Endothelial cell (in vitro differentiated cells): ENCODE measurements at regions not wholly inside any gene's neighbourhood (a gene's known extent, or its start where the extent isn't known, plus 50 kb on each side); places are given as distances from the start of the nearest gene placed in this dataset.

Source experiments
- DNase-seq: peaks from one replicate; pipeline ENCODE4 v3.0.0; 2021; ENCODE audit warnings: low spot score
- H3K27ac Mint-ChIP-seq: one replicate; pipeline ENCODE4 v1.8.0; 2021; ENCODE audit warnings: mixed read lengths, inconsistent platforms; ENCODE audit not compliant: unreplicated experiment
- H3K27me3 Mint-ChIP-seq: one replicate; pipeline ENCODE4 v1.8.0; 2021; ENCODE audit warnings: mild to moderate bottlenecking, moderate library complexity, mixed read lengths, inconsistent platforms; ENCODE audit not compliant: unreplicated experiment
- H3K36me3 Mint-ChIP-seq: one replicate; pipeline ENCODE4 v1.8.0; 2021; ENCODE audit warnings: mild to moderate bottlenecking, low read depth, mixed read lengths, inconsistent platforms; ENCODE audit not compliant: unreplicated experiment
- H3K4me1 Mint-ChIP-seq: one replicate; pipeline ENCODE4 v1.8.0; 2021; ENCODE audit warnings: mild to moderate bottlenecking, mixed read lengths, inconsistent platforms; ENCODE audit not compliant: unreplicated experiment
- H3K4me3 Mint-ChIP-seq: one replicate; pipeline ENCODE4 v1.8.0; 2021; ENCODE audit warnings: mild to moderate bottlenecking, mixed read lengths, inconsistent platforms; ENCODE audit not compliant: unreplicated experiment
- H3K9me3 Mint-ChIP-seq: one replicate; pipeline ENCODE4 v1.8.0; 2021; ENCODE audit warnings: mixed read lengths, inconsistent platforms; ENCODE audit not compliant: unreplicated experiment
- TF ChIP-seq, protein P1 (sequence below): fragments of 200-600 bp; sonication (generic); IDR thresholded peaks from one replicate; pipeline ENCODE4 v1.5.0; 2021; ENCODE audit warnings: antibody characterized with exemption; ENCODE audit not compliant: unreplicated experiment

DNA sequence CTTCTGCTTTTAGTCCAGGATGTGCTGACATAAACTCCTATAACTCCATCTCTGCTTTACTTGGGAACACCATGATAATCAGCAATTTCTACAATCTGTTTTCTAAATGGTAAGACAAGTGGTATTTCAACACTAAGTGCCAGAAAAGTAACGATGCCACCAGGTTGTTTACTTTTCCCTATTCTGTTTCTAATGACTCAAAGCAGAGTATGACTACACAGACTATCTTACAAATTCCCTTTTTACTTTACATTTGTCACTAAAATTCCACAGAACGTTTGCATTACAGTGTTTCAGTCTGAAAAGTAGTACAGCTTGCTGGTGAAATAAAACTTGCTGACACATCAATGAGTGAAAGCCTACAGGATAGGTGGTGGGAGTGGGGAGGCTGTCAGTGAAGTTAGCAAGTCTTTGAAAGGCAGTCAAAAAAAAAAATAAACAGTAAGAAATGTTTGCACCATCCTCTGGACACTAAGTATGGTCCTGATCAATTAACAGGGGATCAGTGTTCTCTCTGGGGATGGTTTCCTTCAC lies 186.5 kb downstream of the LURAP1L start:
- TF ChIP-seq, protein P1, sequence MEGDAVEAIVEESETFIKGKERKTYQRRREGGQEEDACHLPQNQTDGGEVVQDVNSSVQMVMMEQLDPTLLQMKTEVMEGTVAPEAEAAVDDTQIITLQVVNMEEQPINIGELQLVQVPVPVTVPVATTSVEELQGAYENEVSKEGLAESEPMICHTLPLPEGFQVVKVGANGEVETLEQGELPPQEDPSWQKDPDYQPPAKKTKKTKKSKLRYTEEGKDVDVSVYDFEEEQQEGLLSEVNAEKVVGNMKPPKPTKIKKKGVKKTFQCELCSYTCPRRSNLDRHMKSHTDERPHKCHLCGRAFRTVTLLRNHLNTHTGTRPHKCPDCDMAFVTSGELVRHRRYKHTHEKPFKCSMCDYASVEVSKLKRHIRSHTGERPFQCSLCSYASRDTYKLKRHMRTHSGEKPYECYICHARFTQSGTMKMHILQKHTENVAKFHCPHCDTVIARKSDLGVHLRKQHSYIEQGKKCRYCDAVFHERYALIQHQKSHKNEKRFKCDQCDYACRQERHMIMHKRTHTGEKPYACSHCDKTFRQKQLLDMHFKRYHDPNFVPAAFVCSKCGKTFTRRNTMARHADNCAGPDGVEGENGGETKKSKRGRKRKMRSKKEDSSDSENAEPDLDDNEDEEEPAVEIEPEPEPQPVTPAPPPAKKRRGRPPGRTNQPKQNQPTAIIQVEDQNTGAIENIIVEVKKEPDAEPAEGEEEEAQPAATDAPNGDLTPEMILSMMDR = no peak
- peaks cover 7% of the 10 kb centered on the region for H3K9me3 Mint-ChIP-seq
- H3K27ac Mint-ChIP-seq = no peak overlapping the region
- DNase-seq = no peak
- H3K4me1 Mint-ChIP-seq = peaks cover 2% of the 10 kb centered on the region
- H3K27me3 Mint-ChIP-seq = no peaks in the 10 kb centered on the region
- no peak overlapping the region for H3K4me3 Mint-ChIP-seq
- H3K36me3 Mint-ChIP-seq = peaks cover 8% of the 10 kb centered on the region

DNA sequence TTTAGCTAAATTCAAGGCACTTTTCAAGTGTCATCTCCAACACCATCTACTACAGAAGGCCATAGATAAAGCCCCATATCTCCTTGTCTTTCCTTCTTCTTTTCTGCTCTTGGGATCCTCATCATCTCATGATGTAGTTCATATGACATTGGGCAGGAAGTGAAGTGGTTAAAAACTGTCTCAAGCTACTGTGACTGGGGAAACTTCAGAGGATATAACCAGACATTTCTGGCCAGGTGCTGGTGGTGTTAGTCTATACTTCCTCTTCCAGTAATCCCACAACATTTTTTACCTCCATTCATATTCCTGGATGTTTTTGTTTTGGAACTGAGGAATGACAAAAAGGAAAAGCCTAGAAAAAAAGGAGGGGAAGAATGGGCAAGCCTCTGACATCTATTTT lies 188.7 kb downstream of the LURAP1L start:
- Mint-ChIP-seq H3K36me3 (peaks cover 5% of the 10 kb centered on the region), H3K9me3 (peaks cover 7% of the 10 kb centered on the region), H3K27ac (no peak overlapping the region), H3K4me1 (no peaks in the 10 kb centered on the region), H3K4me3 (no peak overlapping the region), H3K27me3 (no peaks in the 10 kb centered on the region)
- no peak for DNase-seq
- TF ChIP-seq, protein P1 = no peak

DNA sequence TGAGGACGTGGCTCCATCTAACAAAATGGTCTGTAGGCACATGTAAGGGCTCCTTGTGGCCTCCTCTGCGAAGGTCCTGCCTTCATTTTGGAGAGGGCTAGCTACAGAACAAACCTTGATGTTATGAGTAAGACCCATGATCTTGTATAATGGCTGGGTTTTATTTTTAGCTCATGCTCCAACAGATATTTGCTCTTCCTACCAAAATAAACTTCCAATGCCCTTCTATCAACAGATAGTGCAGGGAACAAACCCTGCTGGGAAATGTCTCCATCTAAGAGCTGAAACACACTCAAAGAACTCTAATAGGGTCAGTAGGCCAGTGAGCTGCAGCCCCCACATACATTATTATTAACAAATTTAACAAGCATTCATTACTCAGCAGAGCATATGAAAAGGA lies 189.5 kb downstream of the LURAP1L start:
- Mint-ChIP-seq H3K9me3 (peaks cover 2% of the 10 kb centered on the region), H3K27me3 (no peaks in the 10 kb centered on the region), H3K4me3 (no peak overlapping the region), H3K4me1 (no peaks in the 10 kb centered on the region), H3K27ac (no peak overlapping the region), H3K36me3 (no peaks in the 10 kb centered on the region)
- DNase-seq = no peak
- TF ChIP-seq, protein P1 = no peak

DNA sequence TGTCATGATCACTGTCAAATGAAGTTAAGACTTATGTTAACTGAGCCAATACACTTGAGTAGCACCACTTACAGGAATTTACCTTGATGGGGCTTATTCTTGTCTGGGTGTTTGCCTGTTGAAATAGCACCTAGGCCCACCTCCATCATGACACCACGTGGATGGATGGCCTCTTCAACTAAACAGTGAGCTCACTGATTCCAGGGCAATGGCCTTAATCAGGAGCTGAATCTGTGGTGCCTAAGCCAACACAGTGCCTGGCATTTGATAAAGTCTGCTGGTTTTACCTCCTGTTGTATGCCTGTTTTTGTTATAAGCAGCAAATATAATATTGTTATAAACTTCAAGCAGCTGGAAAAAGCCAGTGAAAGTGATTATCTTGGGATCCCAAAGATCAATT lies 190.5 kb downstream of the LURAP1L start:
- Mint-ChIP-seq H3K36me3 (no peaks in the 10 kb centered on the region), H3K4me3 (no peak overlapping the region), H3K27me3 (no peaks in the 10 kb centered on the region), H3K27ac (no peak overlapping the region), H3K4me1 (no peaks in the 10 kb centered on the region), H3K9me3 (no peaks in the 10 kb centered on the region)
- TF ChIP-seq, protein P1 = no peak
- DNase-seq = no peak

DNA sequence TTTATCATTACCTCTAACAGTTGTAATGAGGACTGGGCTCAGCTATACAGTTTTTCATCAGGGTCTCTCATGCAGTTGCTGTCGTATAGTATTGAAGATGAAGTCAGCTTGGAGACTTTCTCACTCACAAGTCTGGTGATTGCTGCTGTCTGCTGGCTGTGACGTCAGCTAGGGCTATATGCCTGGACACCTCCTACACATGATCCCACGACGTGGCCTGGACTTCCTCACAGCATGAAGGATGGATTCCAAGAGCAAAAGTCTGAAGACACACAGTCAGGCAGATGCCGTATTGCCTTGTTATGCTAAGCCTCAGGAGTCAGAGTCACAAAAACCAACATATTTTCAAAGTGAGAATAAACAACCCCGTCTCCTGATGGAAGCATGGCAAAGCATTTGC lies 193.3 kb downstream of the LURAP1L start:
- TF ChIP-seq, protein P1 = no peak
- H3K9me3 Mint-ChIP-seq = no peaks in the 10 kb centered on the region

More for the DNA sequence above, 193.3 kb downstream of the LURAP1L start:
- H3K27ac Mint-ChIP-seq = no peak overlapping the region
- no peaks in the 10 kb centered on the region for H3K4me1 Mint-ChIP-seq
- no peaks in the 10 kb centered on the region for H3K27me3 Mint-ChIP-seq
- H3K4me3 Mint-ChIP-seq = no peak overlapping the region
- DNase-seq = no peak
- no peaks in the 10 kb centered on the region for H3K36me3 Mint-ChIP-seq
